SK-N-SH (cell line): ENCODE measurements at regions not wholly inside any gene's neighbourhood (a gene's known extent, or its start where the extent isn't known, plus 50 kb on each side); places are given as distances from the start of the nearest gene placed in this dataset.

Experiments used
- CTCF ChIA-PET: fragments of 300-600, 350-600 bp; formaldehyde crosslinking; extraction: SDS; loops from one replicate; lab custom pipeline; 2021; lab: Yijun Ruan, JAX
- POLR2A ChIA-PET: fragments of 350-600 bp; sonication (Branson Sonifier 250); formaldehyde crosslinking; extraction: SDS; loops from one replicate; lab custom pipeline; 2020; ENCODE audit warnings: antibody characterized with exemption, inconsistent platforms; lab: Yijun Ruan, JAX
- DNase-seq: peaks from one replicate; pipeline ENCODE4 v3.0.0; 2012
- H2AFZ ChIP-seq: fragments of 200-600 bp; sonication (generic); 2 replicates; pipeline ENCODE4 v1.8.1; 2016; ENCODE audit warnings: antibody characterized with exemption, mild to moderate bottlenecking, low read depth
- H3F3A ChIP-seq: fragments of 200-600 bp; sonication (generic); replicated peaks from 2 replicates; pipeline ENCODE3; 2016; ENCODE audit warnings: antibody characterized with exemption, mild to moderate bottlenecking; ENCODE audit not compliant: insufficient read depth
- H3K27ac ChIP-seq, 2 experiments: fragments of 200-500 bp in 1 of 2; fragments of 200-600 bp in 1 of 2; sonication (Bioruptor generic) in 1 of 2; sonication (generic), shearing (Covaris generic) in 1 of 2; 2 replicates each; pipeline versions ENCODE4 v1.5.1 to v1.6.1; 2014 to 2016; ENCODE audit warnings: low read depth in 2 of 2, inconsistent platforms in 1 of 2, low read length in 1 of 2, mild to moderate bottlenecking in 1 of 2, mixed read lengths in 1 of 2
- H3K27me3 ChIP-seq: fragments of 200-600 bp; sonication (generic), shearing (Covaris generic); 2 replicates; pipeline ENCODE4 v1.6.1; 2016; ENCODE audit warnings: mixed run types; ENCODE audit not compliant: insufficient read depth
- H3K36me3 ChIP-seq, 2 experiments: fragments of 200-500 bp in 1 of 2; fragments of 200-600 bp in 1 of 2; sonication (Bioruptor generic) in 1 of 2; sonication (generic) in 1 of 2; replicated peaks in 1 of 2; 2 replicates each; pipeline versions ENCODE3 to v1.5.1; 2014 to 2016; ENCODE audit warnings: low read length in 1 of 2, mild to moderate bottlenecking in 1 of 2; ENCODE audit not compliant: insufficient read depth in 2 of 2, control insufficient read depth in 1 of 2
- H3K4me1 ChIP-seq, 2 experiments: fragments of 200-500 bp in 1 of 2; fragments of 200-600 bp in 1 of 2; sonication (Bioruptor generic) in 1 of 2; sonication (generic), shearing (Covaris generic) in 1 of 2; 2 replicates each; pipeline versions ENCODE4 v1.5.1 to v1.6.1; 2014 to 2016; ENCODE audit warnings: low read depth in 1 of 2, low read length in 1 of 2, mixed run types in 1 of 2; ENCODE audit not compliant: insufficient read depth in 2 of 2, control insufficient read depth in 1 of 2
- H3K4me2 ChIP-seq: fragments of 200-600 bp; sonication (generic), shearing (Covaris generic); 2 replicates; pipeline ENCODE4 v1.6.1; 2017; ENCODE audit warnings: mixed run types
- H3K4me3 ChIP-seq, 2 experiments: fragments of 200-500 bp in 1 of 2; fragments of 200-600 bp in 1 of 2; sonication (Bioruptor generic) in 1 of 2; sonication (generic), shearing (Covaris generic) in 1 of 2; 2 replicates each; pipeline versions ENCODE4 v1.5.1 to v1.8.1; 2014 to 2016; ENCODE audit warnings: low read depth in 2 of 2, inconsistent platforms in 1 of 2, low read length in 1 of 2, mild to moderate bottlenecking in 1 of 2, mixed read lengths in 1 of 2, moderate library complexity in 1 of 2
- H3K79me2 ChIP-seq: fragments of 200-600 bp; sonication (generic); 2 replicates; pipeline ENCODE4 v1.8.1; 2017; ENCODE audit warnings: mild to moderate bottlenecking; ENCODE audit not compliant: insufficient read depth
- H3K9ac ChIP-seq: fragments of 200-600 bp; sonication (generic); 2 replicates; pipeline ENCODE4 v1.6.1; 2017; ENCODE audit warnings: mixed run types
- H3K9me2 ChIP-seq: fragments of 200-600 bp; sonication (generic); 2 replicates; pipeline ENCODE4 v1.6.1; 2017; ENCODE audit warnings: mixed run types
- H3K9me3 ChIP-seq: fragments of 200-600 bp; sonication (generic); 2 replicates; pipeline ENCODE4 v1.6.1; 2017; ENCODE audit warnings: mixed run types, mild to moderate bottlenecking, moderate library complexity
- H4K20me1 ChIP-seq: fragments of 200-600 bp; sonication (generic); 2 replicates; pipeline ENCODE4 v1.6.1; 2017; ENCODE audit warnings: mild to moderate bottlenecking, mixed run types; ENCODE audit not compliant: insufficient read depth
- ELF1 ChIP-seq: IDR thresholded peaks from 2 replicates; pipeline ENCODE4 v1.4.0; 2012
- EP300 ChIP-seq, 2 experiments: IDR thresholded peaks; 2 replicates each; pipeline versions ENCODE4 v1.4.0 to v1.6.1; 2012; ENCODE audit warnings: borderline replicate concordance in 1 of 2, low read depth in 1 of 2, low read length in 1 of 2
- EZH2phosphoT487 ChIP-seq: fragments of 200-600 bp; sonication (generic); IDR thresholded peaks from 2 replicates; pipeline ENCODE4 v1.6.1; 2017; ENCODE audit warnings: low read depth, mixed run types, mild to moderate bottlenecking, antibody characterized with exemption, moderate library complexity, borderline replicate concordance
- FOSL2 ChIP-seq: IDR thresholded peaks from 2 replicates; pipeline ENCODE4 v1.4.0; 2012; ENCODE audit warnings: low read depth, mild to moderate bottlenecking, moderate library complexity, borderline replicate concordance
- FOXJ3 ChIP-seq: sonication (generic); formaldehyde crosslinking; IDR thresholded peaks from 2 replicates; pipeline ENCODE4 v1.5.1; 2020; ENCODE audit warnings: mild to moderate bottlenecking, missing genetic modification reagents
- FOXM1 ChIP-seq: IDR thresholded peaks from 2 replicates; pipeline ENCODE4 v1.4.0; 2012; ENCODE audit warnings: low read depth, mild to moderate bottlenecking
- GATA2 ChIP-seq: sonication (generic); formaldehyde crosslinking; IDR thresholded peaks from 2 replicates; pipeline ENCODE4 v1.5.0; 2020; ENCODE audit warnings: mild to moderate bottlenecking, missing genetic modification reagents
- MXI1 ChIP-seq: IDR thresholded peaks from 2 replicates; pipeline ENCODE4 v1.6.1; 2012; ENCODE audit warnings: mild to moderate bottlenecking, low read depth, low read length, improper control_type of control experiment
- NFIC ChIP-seq: IDR thresholded peaks from 2 replicates; pipeline ENCODE4 v1.4.0; 2012; ENCODE audit warnings: borderline replicate concordance
- NRF1 ChIP-seq: IDR thresholded peaks from 2 replicates; pipeline ENCODE4 v1.6.1; 2012; ENCODE audit warnings: low read depth, mild to moderate bottlenecking, low read length
- RCOR1 ChIP-seq: fragments of 150-350 bp; IDR thresholded peaks from 2 replicates; pipeline ENCODE4 v1.6.1; 2017; ENCODE audit warnings: antibody characterized with exemption, low read length
- RFX5 ChIP-seq: IDR thresholded peaks from 2 replicates; pipeline ENCODE4 v1.6.1; 2012; ENCODE audit warnings: mild to moderate bottlenecking, improper control_type of control experiment, low read length
- SMC3 ChIP-seq: IDR thresholded peaks from 2 replicates; pipeline ENCODE4 v1.6.1; 2012; ENCODE audit warnings: low read depth, low read length, improper control_type of control experiment
- TAF1 ChIP-seq: IDR thresholded peaks from 2 replicates; pipeline ENCODE4 v1.6.1; 2012; ENCODE audit warnings: low read depth, mild to moderate bottlenecking, low read length, moderate library complexity, borderline replicate concordance
- TCF12 ChIP-seq: IDR thresholded peaks from 2 replicates; pipeline ENCODE4 v1.4.0; 2012
- TEAD4 ChIP-seq: IDR thresholded peaks from 2 replicates; pipeline ENCODE4 v1.4.0; 2012; ENCODE audit warnings: mild to moderate bottlenecking, borderline replicate concordance; ENCODE audit not compliant: insufficient read depth
- WGBS: methylation state at CpG from one replicate; pipeline ENCODE4 v1.1.6; 2017; ENCODE audit warnings: low lambda C conversion rate; 5-methylcytosine and 5-hydroxymethylcytosine counted together
- TF ChIP-seq, protein P1 (sequence below): fragments of 150-350 bp; IDR thresholded peaks from 2 replicates; pipeline ENCODE4 v1.6.1; 2016; ENCODE audit warnings: mild to moderate bottlenecking, low read depth, low read length
- TF ChIP-seq, protein P2 (sequence below): fragments of 150-350 bp; IDR thresholded peaks from 2 replicates; pipeline ENCODE4 v1.6.1; 2017; ENCODE audit warnings: antibody characterized with exemption, low read length, low read depth, borderline replicate concordance
- TF ChIP-seq, protein P3 (sequence below): IDR thresholded peaks from 2 replicates; pipeline ENCODE4 v1.4.0; 2012; ENCODE audit warnings: low read depth, borderline replicate concordance
- TF ChIP-seq, protein P4 (sequence below): IDR thresholded peaks from 2 replicates; pipeline ENCODE4 v1.4.0; 2012; ENCODE audit warnings: low read depth
- TF ChIP-seq, protein P5 (sequence below): IDR thresholded peaks from 2 replicates; pipeline ENCODE4 v1.4.0; 2012; ENCODE audit warnings: low read depth, borderline replicate concordance

DNA sequence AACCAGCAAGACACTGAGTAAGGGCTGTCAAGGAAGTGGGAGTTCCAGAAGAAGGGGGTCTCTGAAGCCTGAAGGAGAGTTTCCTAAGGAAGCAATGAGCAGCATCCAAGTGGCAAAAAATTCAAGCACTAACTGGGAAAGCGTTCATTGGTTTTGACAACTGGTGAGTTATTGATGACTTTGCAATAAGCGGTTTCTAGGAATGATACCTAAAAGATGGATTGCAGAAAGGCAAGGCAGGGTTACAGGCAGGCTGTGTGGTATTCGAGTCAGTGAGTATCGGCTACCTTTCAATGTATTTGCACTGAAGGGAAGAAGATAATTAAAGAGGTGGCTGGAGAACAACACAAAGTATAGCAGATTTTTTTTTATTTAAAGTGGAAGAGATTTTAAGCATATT lies 59.3 kb upstream of the NCAM1 start:
- no peaks in the 10 kb centered on the region for H3K9me3 ChIP-seq
- no peak overlapping the region for H3K4me3 ChIP-seq
- H3K4me1 ChIP-seq = no peaks in the 10 kb centered on the region
- POLR2A ChIA-PET = no interaction called here
- no peaks in the 10 kb centered on the region for H3K79me2 ChIP-seq
- no peaks in the 10 kb centered on the region for H3K36me3 ChIP-seq
- H3K27me3 ChIP-seq = no peaks in the 10 kb centered on the region; the same call in 1 of the 2 replicates
- H3K9me2 ChIP-seq = no peaks in the 10 kb centered on the region
- no peak for TF ChIP-seq ELF1
- TF ChIP-seq EP300 (IDR thresholded peaks at IDR 0.05; ENCODE audit: borderline replicate concordance in 1 of 2, low read depth in 1 of 2, low read length in 1 of 2) = no peak
- no peak for TF ChIP-seq TAF1
- no peak for TF ChIP-seq SMC3
- TF ChIP-seq, protein P1, sequence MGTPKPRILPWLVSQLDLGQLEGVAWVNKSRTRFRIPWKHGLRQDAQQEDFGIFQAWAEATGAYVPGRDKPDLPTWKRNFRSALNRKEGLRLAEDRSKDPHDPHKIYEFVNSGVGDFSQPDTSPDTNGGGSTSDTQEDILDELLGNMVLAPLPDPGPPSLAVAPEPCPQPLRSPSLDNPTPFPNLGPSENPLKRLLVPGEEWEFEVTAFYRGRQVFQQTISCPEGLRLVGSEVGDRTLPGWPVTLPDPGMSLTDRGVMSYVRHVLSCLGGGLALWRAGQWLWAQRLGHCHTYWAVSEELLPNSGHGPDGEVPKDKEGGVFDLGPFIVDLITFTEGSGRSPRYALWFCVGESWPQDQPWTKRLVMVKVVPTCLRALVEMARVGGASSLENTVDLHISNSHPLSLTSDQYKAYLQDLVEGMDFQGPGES = no peak
- TF ChIP-seq, protein P2, sequence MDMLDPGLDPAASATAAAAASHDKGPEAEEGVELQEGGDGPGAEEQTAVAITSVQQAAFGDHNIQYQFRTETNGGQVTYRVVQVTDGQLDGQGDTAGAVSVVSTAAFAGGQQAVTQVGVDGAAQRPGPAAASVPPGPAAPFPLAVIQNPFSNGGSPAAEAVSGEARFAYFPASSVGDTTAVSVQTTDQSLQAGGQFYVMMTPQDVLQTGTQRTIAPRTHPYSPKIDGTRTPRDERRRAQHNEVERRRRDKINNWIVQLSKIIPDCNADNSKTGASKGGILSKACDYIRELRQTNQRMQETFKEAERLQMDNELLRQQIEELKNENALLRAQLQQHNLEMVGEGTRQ = no peak
- no peak for TF ChIP-seq RCOR1
- TF ChIP-seq NRF1 = no peak
- no peak for TF ChIP-seq NFIC
- no peak for TF ChIP-seq TCF12
- TF ChIP-seq, protein P3, sequence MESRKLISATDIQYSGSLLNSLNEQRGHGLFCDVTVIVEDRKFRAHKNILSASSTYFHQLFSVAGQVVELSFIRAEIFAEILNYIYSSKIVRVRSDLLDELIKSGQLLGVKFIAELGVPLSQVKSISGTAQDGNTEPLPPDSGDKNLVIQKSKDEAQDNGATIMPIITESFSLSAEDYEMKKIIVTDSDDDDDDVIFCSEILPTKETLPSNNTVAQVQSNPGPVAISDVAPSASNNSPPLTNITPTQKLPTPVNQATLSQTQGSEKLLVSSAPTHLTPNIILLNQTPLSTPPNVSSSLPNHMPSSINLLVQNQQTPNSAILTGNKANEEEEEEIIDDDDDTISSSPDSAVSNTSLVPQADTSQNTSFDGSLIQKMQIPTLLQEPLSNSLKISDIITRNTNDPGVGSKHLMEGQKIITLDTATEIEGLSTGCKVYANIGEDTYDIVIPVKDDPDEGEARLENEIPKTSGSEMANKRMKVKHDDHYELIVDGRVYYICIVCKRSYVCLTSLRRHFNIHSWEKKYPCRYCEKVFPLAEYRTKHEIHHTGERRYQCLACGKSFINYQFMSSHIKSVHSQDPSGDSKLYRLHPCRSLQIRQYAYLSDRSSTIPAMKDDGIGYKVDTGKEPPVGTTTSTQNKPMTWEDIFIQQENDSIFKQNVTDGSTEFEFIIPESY = no peak
- no peak for TF ChIP-seq TEAD4
- WGBS = 61% methylated on average over 4 of the region's 4 CpGs
- H3K27ac ChIP-seq = no peak overlapping the region
- no peak overlapping the region for H2AFZ ChIP-seq
- no peak for DNase-seq
- H4K20me1 ChIP-seq = no peaks in the 10 kb centered on the region
- no peaks in the 10 kb centered on the region for H3F3A ChIP-seq
- CTCF ChIA-PET = no interaction called here
- no peak overlapping the region for H3K9ac ChIP-seq
- H3K4me2 ChIP-seq = no peak overlapping the region

DNA sequence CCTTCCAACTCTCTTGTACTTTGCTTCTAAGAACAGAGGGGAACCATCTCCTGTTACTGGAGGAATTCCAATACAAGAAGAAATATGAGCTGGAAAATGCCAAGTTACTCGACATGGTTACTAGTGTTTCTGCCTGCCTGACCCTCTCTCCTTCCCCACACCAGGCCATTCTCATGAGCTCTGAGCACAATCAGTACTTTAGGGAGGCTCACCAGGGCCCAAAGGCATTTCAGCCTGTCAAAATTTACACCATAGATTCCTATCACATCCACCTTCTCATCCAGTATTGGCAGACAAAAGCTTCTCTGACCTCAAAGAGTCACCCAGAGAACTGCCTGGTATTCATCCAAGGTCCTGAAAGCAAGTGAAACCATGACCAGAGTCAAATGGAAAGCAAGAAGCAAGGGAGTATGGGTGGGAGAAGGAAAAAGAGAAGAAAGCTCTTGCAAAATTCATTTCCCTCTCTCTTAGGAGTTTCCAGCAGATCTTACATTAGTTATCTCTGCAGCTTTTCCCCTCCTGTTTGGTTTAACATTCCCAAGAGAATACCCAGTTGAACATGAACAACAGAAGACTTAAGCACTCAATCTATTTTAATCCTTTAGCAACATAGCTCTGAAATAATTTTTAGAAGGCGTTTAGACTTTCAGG lies 58.7 kb upstream of the NCAM1 start:
- WGBS = 23% methylated on average over 2 of the region's 2 CpGs
- Histone ChIP-seq H3K4me1 (no peaks in the 10 kb centered on the region), H3K27me3 (no peaks in the 10 kb centered on the region; the same call in 1 of the 2 replicates), H3K9me2 (no peaks in the 10 kb centered on the region), H3K36me3 (no peaks in the 10 kb centered on the region), H3K9ac (no peak overlapping the region), H3K4me3 (no peak overlapping the region), H3K9me3 (no peaks in the 10 kb centered on the region), H3F3A (no peaks in the 10 kb centered on the region), H3K27ac (no peak overlapping the region), H3K4me2 (no peak overlapping the region), H4K20me1 (no peaks in the 10 kb centered on the region), H2AFZ (no peak overlapping the region), H3K79me2 (no peaks in the 10 kb centered on the region)
- ChIA-PET CTCF (no interaction called here), POLR2A (no interaction called here)
- DNase-seq = no peak
- TF ChIP-seq RFX5 (no peak), FOXM1 (no peak), FOXJ3 (CRISPR knock-in tag) (no peak), RCOR1 (no peak), NRF1 (no peak), MXI1 (no peak), SMC3 (no peak), EP300 (IDR thresholded peaks at IDR 0.05; ENCODE audit: borderline replicate concordance in 1 of 2, low read depth in 1 of 2, low read length in 1 of 2) (no peak), ELF1 (no peak), TCF12 (no peak), FOSL2 (no peak), EZH2phosphoT487 (no peak), GATA2 (CRISPR knock-in tag) (no peak), TAF1 (no peak)
- TF ChIP-seq, protein P4, sequence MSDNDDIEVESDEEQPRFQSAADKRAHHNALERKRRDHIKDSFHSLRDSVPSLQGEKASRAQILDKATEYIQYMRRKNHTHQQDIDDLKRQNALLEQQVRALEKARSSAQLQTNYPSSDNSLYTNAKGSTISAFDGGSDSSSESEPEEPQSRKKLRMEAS = no peak
- TF ChIP-seq, protein P5, sequence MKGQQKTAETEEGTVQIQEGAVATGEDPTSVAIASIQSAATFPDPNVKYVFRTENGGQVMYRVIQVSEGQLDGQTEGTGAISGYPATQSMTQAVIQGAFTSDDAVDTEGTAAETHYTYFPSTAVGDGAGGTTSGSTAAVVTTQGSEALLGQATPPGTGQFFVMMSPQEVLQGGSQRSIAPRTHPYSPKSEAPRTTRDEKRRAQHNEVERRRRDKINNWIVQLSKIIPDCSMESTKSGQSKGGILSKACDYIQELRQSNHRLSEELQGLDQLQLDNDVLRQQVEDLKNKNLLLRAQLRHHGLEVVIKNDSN = no peak
- TF ChIP-seq, protein P1 = no peak
